ENCODE measurements at regions not wholly inside any gene's neighbourhood (a gene's known extent, or its start where the extent isn't known, plus 50 kb on each side); places are given as distances from the start of the nearest gene placed in this dataset.

- no peak for TF ChIP-seq FOXP2 (optimal IDR thresholded peaks at IDR 0.05; ENCODE audit: borderline replicate concordance, extremely low read depth, extremely low read length, insufficient read depth)
- TF ChIP-seq POLR2AphosphoS5 (IDR thresholded peaks at IDR 0.05; ENCODE audit: low read depth, low read length) = no peak
- TF ChIP-seq, protein P1, sequence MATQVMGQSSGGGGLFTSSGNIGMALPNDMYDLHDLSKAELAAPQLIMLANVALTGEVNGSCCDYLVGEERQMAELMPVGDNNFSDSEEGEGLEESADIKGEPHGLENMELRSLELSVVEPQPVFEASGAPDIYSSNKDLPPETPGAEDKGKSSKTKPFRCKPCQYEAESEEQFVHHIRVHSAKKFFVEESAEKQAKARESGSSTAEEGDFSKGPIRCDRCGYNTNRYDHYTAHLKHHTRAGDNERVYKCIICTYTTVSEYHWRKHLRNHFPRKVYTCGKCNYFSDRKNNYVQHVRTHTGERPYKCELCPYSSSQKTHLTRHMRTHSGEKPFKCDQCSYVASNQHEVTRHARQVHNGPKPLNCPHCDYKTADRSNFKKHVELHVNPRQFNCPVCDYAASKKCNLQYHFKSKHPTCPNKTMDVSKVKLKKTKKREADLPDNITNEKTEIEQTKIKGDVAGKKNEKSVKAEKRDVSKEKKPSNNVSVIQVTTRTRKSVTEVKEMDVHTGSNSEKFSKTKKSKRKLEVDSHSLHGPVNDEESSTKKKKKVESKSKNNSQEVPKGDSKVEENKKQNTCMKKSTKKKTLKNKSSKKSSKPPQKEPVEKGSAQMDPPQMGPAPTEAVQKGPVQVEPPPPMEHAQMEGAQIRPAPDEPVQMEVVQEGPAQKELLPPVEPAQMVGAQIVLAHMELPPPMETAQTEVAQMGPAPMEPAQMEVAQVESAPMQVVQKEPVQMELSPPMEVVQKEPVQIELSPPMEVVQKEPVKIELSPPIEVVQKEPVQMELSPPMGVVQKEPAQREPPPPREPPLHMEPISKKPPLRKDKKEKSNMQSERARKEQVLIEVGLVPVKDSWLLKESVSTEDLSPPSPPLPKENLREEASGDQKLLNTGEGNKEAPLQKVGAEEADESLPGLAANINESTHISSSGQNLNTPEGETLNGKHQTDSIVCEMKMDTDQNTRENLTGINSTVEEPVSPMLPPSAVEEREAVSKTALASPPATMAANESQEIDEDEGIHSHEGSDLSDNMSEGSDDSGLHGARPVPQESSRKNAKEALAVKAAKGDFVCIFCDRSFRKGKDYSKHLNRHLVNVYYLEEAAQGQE (IDR thresholded peaks at IDR 0.05; ENCODE audit: insufficient read depth in 1 of 2, low read depth in 2 of 2, low read length in 2 of 2) = no peak
These were observed 94.6 kb upstream of the GSE1 start for GRCh38 chr16:85518398-85519049.

- TF ChIP-seq SIN3A (IDR thresholded peaks at IDR 0.05; ENCODE audit: borderline replicate concordance, insufficient read depth, low read length) (no peak), TAF1 (IDR thresholded peaks at IDR 0.05; ENCODE audit: borderline replicate concordance, insufficient read depth, low read length) (no peak), FOXP2 (optimal IDR thresholded peaks at IDR 0.05; ENCODE audit: borderline replicate concordance, extremely low read depth, extremely low read length, insufficient read depth) (no peak), POLR2AphosphoS5 (IDR thresholded peaks at IDR 0.05; ENCODE audit: low read depth, low read length) (no peak)
- TF ChIP-seq, protein P1 (IDR thresholded peaks at IDR 0.05; ENCODE audit: insufficient read depth in 1 of 2, low read depth in 2 of 2, low read length in 2 of 2) = no peak
These were observed 93.4 kb upstream of the GSE1 start for GRCh38 chr16:85519540-85520231.

DNA sequence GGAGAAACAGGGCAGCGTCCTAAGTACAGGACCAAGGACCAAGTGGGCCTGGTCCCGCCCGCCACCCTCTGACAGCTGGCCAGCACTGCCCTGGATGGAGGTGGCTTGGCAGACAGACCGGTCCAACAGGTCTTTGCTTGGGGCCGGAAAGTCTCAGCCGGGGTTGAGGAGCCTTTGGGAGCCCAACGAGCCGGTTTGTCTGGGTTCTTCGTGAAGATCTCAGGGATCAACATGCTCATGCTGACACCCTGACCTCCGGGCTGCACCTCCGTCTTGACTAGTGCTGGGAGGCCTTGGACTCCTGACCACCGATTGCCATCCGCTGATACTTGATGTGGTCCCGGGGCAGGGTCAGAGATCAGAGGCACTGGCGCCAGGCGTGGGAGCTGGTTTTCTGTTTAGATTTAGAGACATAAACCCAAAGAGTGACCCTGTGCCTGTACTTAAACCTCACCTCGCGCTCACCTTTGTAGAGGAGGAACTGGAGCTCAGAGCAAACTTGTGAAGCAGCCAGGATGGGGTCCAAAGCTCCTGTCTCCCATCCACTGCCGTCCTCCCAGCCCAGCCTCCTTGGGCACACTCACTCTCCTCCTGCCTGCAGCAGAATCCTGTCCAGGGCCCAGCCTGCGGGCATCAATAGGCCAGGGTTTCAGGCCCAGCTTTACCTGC lies 92.1 kb upstream of the GSE1 start:
- no peak for TF ChIP-seq TAF1 (IDR thresholded peaks at IDR 0.05; ENCODE audit: borderline replicate concordance, insufficient read depth, low read length)
- no peak for TF ChIP-seq SIN3A (IDR thresholded peaks at IDR 0.05; ENCODE audit: borderline replicate concordance, insufficient read depth, low read length)
- no peak for TF ChIP-seq POLR2AphosphoS5 (IDR thresholded peaks at IDR 0.05; ENCODE audit: low read depth, low read length)
- TF ChIP-seq, protein P1 (IDR thresholded peaks at IDR 0.05; ENCODE audit: insufficient read depth in 1 of 2, low read depth in 2 of 2, low read length in 2 of 2) = no peak
- no peak for TF ChIP-seq FOXP2 (optimal IDR thresholded peaks at IDR 0.05; ENCODE audit: borderline replicate concordance, extremely low read depth, extremely low read length, insufficient read depth)

GRCh38 chr16:85521552-85522307 lies 91.4 kb upstream of the GSE1 start:
- TF ChIP-seq TAF1 (IDR thresholded peaks at IDR 0.05; ENCODE audit: borderline replicate concordance, insufficient read depth, low read length) (no peak), POLR2AphosphoS5 (IDR thresholded peaks at IDR 0.05; ENCODE audit: low read depth, low read length) (no peak), SIN3A (IDR thresholded peaks at IDR 0.05; ENCODE audit: borderline replicate concordance, insufficient read depth, low read length) (no peak), FOXP2 (optimal IDR thresholded peaks at IDR 0.05; ENCODE audit: borderline replicate concordance, extremely low read depth, extremely low read length, insufficient read depth) (no peak)
- TF ChIP-seq, protein P1 (IDR thresholded peaks at IDR 0.05; ENCODE audit: insufficient read depth in 1 of 2, low read depth in 2 of 2, low read length in 2 of 2) = no peak
